ENCODE measurements at regions not wholly inside any gene's neighbourhood (a gene's known extent, or its start where the extent isn't known, plus 50 kb on each side); places are given as distances from the start of the nearest gene placed in this dataset.

DNA sequence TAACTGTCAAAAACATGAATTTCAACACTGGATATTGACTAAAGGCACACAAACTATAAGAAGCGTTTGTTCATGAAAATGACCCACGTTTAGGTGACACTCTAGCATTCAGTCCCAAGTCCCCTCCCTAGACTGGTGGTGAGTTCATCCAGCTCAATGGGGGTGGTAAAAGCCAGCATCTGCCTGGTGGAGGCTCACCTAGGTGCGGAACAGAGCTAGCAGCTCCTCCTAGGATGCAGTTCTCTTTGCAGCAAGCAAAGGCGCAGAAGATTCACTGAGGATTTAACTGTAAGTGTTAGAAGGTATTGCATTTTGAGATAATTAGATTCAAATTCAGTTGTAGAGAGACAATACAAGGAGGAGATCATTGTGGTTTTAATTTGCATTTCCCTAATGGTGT lies 87.6 kb downstream of the VSTM2A start:
- DNase-seq: no peak

GRCh38 chr7:54622696-54623309 lies 80.6 kb downstream of the VSTM2A start:
- DNase-seq: no peak

Measured in renal pelvis (tissue), 1 donor.